GM19463 (cell line): ENCODE measurements at regions not wholly inside any gene's neighbourhood (a gene's known extent, or its start where the extent isn't known, plus 50 kb on each side); places are given as distances from the start of the nearest gene placed in this dataset.

Experiments used
- ATAC-seq: cut with Tn5 transposase; IDR thresholded peaks from one replicate; pipeline ENCODE4 v1.9.1; 2021; ENCODE audit warnings: mild to moderate bottlenecking, moderate library complexity; ENCODE audit not compliant: unreplicated experiment

- ATAC-seq, result no peak
These were observed 74.6 kb upstream of the SPATA12 start for GRCh38 chr3:56985878-56986277.

- no peak for ATAC-seq
These were observed 75.0 kb upstream of the SPATA12 start for GRCh38 chr3:56985460-56985859.

GRCh38 chr3:56983427-56983826 is 77.0 kb upstream of the SPATA12 start:
- no peak for ATAC-seq

- ATAC-seq, result no peak
These were observed 78.8 kb upstream of the SPATA12 start for GRCh38 chr3:56981445-56982230.

- ATAC-seq, result no peak
These were observed 79.6 kb upstream of the SPATA12 start for GRCh38 chr3:56980798-56981390.

- no peak for ATAC-seq
These were observed 80.2 kb upstream of the SPATA12 start for GRCh38 chr3:56980243-56980642.

- no peak for ATAC-seq
These were observed 80.7 kb upstream of the SPATA12 start for GRCh38 chr3:56979791-56980190.

GRCh38 chr3:56977561-56977889 is 82.9 kb upstream of the SPATA12 start:
- ATAC-seq, result no peak

- no peak for ATAC-seq
These were observed 83.6 kb upstream of the SPATA12 start for GRCh38 chr3:56976651-56977560.

GRCh38 chr3:56975567-56975966 is 84.9 kb upstream of the SPATA12 start:
- ATAC-seq, result no peak

- no peak for ATAC-seq
These were observed 86.1 kb upstream of the SPATA12 start for GRCh38 chr3:56974247-56974930.

- ATAC-seq, result no peak
These were observed 88.6 kb upstream of the SPATA12 start for GRCh38 chr3:56971816-56972215.

- ATAC-seq, result no peak
These were observed 89.2 kb upstream of the SPATA12 start for GRCh38 chr3:56971261-56971660.

- no peak for ATAC-seq
These were observed 90.0 kb upstream of the SPATA12 start for GRCh38 chr3:56970461-56970879.

GRCh38 chr3:56969851-56970250 is 90.6 kb upstream of the SPATA12 start:
- no peak for ATAC-seq

GRCh38 chr3:56966509-56966908 is 94.0 kb upstream of the SPATA12 start:
- no peak for ATAC-seq

GRCh38 chr3:56966104-56966503 is 94.4 kb upstream of the SPATA12 start:
- no peak for ATAC-seq

- no peak for ATAC-seq
These were observed 97.5 kb upstream of the SPATA12 start for GRCh38 chr3:56962922-56963321.

- ATAC-seq, result no peak
These were observed 98.3 kb upstream of the SPATA12 start for GRCh38 chr3:56962206-56962605.

GRCh38 chr3:56960234-56960917 is 100.1 kb upstream of the SPATA12 start:
- ATAC-seq, result peak; percentile 57

- ATAC-seq, result no peak
These were observed 101.6 kb upstream of the SPATA12 start for GRCh38 chr3:56958879-56959278.
